ENCODE measurements at regions not wholly inside any gene's neighbourhood (a gene's known extent, or its start where the extent isn't known, plus 50 kb on each side); places are given as distances from the start of the nearest gene placed in this dataset.

DNA sequence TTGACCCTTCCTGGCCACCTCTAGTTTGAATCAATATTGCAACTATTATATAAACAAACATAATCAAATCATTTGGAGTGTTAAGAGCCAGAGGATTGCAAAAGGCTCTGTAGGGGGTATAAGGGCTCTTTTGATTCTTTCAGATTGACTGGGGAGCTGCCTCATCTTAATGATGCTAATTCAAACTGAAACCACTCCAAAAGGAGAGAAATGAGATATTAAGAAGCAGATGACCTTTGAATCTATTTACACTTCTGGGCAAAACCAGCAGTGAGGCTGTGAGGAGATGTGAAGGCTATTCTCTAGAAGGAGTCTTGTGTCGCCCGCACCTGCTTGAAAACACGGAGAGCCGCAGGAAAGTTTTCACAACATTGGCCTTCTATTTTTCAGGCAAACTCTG lies 311.2 kb upstream of the CRIM1 start:
- TF ChIP-seq ESRRA (CRISPR knock-in tag; IDR thresholded peaks at IDR 0.05; ENCODE audit: borderline replicate concordance) (no peak), GABPB1 (CRISPR knock-in tag; IDR thresholded peaks at IDR 0.05) (no peak), PRRX2 (CRISPR knock-in tag; IDR thresholded peaks at IDR 0.05) (no peak), SP1 (CRISPR knock-in tag; conservative IDR thresholded peaks at IDR 0.05) (no peak), NR2C2 (CRISPR knock-in tag; IDR thresholded peaks at IDR 0.05) (no peak)
- TF ChIP-seq, protein P1, sequence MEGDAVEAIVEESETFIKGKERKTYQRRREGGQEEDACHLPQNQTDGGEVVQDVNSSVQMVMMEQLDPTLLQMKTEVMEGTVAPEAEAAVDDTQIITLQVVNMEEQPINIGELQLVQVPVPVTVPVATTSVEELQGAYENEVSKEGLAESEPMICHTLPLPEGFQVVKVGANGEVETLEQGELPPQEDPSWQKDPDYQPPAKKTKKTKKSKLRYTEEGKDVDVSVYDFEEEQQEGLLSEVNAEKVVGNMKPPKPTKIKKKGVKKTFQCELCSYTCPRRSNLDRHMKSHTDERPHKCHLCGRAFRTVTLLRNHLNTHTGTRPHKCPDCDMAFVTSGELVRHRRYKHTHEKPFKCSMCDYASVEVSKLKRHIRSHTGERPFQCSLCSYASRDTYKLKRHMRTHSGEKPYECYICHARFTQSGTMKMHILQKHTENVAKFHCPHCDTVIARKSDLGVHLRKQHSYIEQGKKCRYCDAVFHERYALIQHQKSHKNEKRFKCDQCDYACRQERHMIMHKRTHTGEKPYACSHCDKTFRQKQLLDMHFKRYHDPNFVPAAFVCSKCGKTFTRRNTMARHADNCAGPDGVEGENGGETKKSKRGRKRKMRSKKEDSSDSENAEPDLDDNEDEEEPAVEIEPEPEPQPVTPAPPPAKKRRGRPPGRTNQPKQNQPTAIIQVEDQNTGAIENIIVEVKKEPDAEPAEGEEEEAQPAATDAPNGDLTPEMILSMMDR (IDR thresholded peaks at IDR 0.05) = no peak
- TF ChIP-seq, protein P2, sequence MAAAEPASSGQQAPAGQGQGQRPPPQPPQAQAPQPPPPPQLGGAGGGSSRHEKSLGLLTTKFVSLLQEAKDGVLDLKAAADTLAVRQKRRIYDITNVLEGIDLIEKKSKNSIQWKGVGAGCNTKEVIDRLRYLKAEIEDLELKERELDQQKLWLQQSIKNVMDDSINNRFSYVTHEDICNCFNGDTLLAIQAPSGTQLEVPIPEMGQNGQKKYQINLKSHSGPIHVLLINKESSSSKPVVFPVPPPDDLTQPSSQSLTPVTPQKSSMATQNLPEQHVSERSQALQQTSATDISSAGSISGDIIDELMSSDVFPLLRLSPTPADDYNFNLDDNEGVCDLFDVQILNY (CRISPR knock-in tag; IDR thresholded peaks at IDR 0.05) = no peak
- TF ChIP-seq, protein P3, sequence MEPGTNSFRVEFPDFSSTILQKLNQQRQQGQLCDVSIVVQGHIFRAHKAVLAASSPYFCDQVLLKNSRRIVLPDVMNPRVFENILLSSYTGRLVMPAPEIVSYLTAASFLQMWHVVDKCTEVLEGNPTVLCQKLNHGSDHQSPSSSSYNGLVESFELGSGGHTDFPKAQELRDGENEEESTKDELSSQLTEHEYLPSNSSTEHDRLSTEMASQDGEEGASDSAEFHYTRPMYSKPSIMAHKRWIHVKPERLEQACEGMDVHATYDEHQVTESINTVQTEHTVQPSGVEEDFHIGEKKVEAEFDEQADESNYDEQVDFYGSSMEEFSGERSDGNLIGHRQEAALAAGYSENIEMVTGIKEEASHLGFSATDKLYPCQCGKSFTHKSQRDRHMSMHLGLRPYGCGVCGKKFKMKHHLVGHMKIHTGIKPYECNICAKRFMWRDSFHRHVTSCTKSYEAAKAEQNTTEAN (CRISPR knock-in tag; IDR thresholded peaks at IDR 0.05) = no peak
- TF ChIP-seq, protein P4, sequence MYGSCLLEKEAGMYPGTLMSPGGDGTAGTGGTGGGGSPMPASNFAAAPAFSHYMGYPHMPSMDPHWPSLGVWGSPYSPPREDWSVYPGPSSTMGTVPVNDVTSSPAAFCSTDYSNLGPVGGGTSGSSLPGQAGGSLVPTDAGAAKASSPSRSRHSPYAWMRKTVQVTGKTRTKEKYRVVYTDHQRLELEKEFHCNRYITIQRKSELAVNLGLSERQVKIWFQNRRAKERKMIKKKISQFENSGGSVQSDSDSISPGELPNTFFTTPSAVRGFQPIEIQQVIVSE (CRISPR knock-in tag; IDR thresholded peaks at IDR 0.05; ENCODE audit: borderline replicate concordance) = no peak

Data from WTC11 (cell line).